ENCODE measurements at regions not wholly inside any gene's neighbourhood (a gene's known extent, or its start where the extent isn't known, plus 50 kb on each side); places are given as distances from the start of the nearest gene placed in this dataset.

- DNase-seq (ENCODE audit: extremely low read depth, low read depth, low spot score) = no peak
These were observed 74.3 kb downstream of the EMP1 start for GRCh38 chr12:13270817-13271216.
